ENCODE measurements at regions not wholly inside any gene's neighbourhood (a gene's known extent, or its start where the extent isn't known, plus 50 kb on each side); places are given as distances from the start of the nearest gene placed in this dataset.
"Not testable (repeated sequence)": the region's sequence is repeated elsewhere in the genome, so short reads cannot be mapped to it uniquely, and the experiment has no call there.

DNA sequence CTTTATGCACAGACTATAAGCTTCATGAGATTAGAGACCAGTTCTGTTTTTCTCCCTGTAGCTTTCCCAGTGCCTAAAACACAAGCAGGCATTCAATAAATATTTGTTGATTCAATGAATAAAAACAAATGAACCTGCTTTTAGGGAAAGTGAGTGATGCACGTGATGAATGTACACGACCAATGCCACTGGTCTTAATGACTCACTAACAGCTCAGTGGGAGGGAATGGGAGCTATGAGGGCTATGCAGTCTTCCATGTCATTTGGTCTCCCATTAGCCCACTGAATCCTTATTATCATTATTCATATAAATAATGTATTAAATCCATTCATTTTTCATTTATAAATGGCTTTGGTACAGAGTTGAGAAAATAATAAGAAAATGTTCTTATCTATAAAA lies 247.4 kb downstream of the FBXO8 start:
- H3K4me3 ChIP-seq (ENCODE audit: low read length) = no peak overlapping the region
- no peak overlapping the region for H3K9ac ChIP-seq (ENCODE audit: low read length)
- no peaks in the 10 kb centered on the region for H3K4me1 ChIP-seq (ENCODE audit: control insufficient read depth, insufficient read depth, low read length)
- no peaks in the 10 kb centered on the region for H3K27me3 ChIP-seq (ENCODE audit: control insufficient read depth, insufficient read depth, low read length)
- no peaks in the 10 kb centered on the region for H3K9me3 ChIP-seq (ENCODE audit: control insufficient read depth, low read length)
- no peaks in the 10 kb centered on the region for H3K36me3 ChIP-seq (ENCODE audit: control insufficient read depth, insufficient read depth, low read length)

DNA sequence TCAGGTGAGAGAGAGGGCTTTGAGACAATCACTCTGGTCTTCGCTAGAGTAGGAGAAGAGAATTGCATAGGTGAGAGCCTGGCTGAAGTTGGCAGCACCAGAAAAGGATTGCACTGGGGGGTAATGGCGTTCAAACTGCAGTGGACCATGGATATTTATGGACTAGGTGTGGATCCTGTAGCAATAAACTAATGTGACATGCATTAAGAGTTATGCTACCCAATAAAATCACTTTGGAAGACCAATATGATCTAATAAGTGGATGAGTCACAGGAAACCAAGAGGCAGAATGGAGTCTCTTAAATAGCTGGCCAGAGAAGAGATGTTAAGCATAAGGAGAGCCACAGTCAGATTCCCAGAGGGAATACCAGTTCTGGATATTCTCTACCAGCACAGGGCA lies 259.8 kb downstream of the FBXO8 start:
- H3K27me3 ChIP-seq (ENCODE audit: control insufficient read depth, insufficient read depth, low read length) = no peaks in the 10 kb centered on the region
- no peaks in the 10 kb centered on the region for H3K4me1 ChIP-seq (ENCODE audit: control insufficient read depth, insufficient read depth, low read length)
- H3K9ac ChIP-seq (ENCODE audit: low read length) = no peak overlapping the region
- H3K9me3 ChIP-seq (ENCODE audit: control insufficient read depth, low read length) = no peaks in the 10 kb centered on the region
- H3K36me3 ChIP-seq (ENCODE audit: control insufficient read depth, insufficient read depth, low read length) = no peaks in the 10 kb centered on the region
- H3K4me3 ChIP-seq (ENCODE audit: low read length) = no peak overlapping the region

DNA sequence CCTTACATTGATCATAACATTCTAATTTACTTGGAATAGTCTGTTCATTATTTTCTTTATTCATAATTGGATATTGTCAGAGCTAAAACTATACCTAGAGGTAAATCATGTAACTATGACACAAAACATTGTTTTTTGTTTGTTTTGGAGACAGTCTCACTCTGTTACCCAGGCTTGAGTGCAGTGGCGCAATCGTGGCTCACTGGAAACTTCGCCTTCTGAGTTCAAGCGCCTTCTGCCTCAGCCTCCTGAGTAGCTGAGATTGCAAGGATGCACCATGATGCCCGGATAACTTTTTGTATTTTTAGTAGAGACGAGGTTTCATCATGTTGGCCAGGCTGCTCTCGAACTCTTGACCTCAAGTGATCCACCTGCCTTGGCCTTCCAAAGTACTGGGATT lies 265.2 kb downstream of the FBXO8 start:
- Histone ChIP-seq H3K27me3 (ENCODE audit: control insufficient read depth, insufficient read depth, low read length) (no peaks in the 10 kb centered on the region), H3K4me3 (ENCODE audit: low read length) (no peak overlapping the region), H3K9me3 (ENCODE audit: control insufficient read depth, low read length) (no peaks in the 10 kb centered on the region), H3K36me3 (ENCODE audit: control insufficient read depth, insufficient read depth, low read length) (no peaks in the 10 kb centered on the region), H3K9ac (ENCODE audit: low read length) (no peak overlapping the region), H3K4me1 (ENCODE audit: control insufficient read depth, insufficient read depth, low read length) (no peaks in the 10 kb centered on the region)

DNA sequence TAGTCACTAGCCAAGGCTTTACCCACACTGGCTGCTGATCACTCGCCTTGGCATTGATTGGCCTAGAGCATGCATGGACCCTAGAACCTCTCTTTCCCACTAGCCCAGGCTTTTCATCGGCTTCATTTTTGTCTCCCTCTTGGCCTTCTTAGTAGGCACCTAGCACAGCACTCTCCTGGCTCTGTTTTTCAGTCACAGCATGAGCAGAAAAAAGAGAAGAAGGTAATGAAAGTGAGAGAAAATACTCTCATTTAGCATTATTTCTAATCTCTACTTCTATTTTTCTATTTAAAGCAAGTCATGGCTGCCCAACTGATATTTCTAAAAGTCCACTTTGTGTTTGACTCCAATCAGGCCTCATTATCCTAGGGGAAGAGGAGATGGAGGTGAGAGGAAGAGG lies 267.2 kb downstream of the FBXO8 start:
- H3K9ac ChIP-seq (ENCODE audit: low read length) = no peak overlapping the region
- H3K4me1 ChIP-seq (ENCODE audit: control insufficient read depth, insufficient read depth, low read length) = no peaks in the 10 kb centered on the region
- no peaks in the 10 kb centered on the region for H3K9me3 ChIP-seq (ENCODE audit: control insufficient read depth, low read length)
- H3K27me3 ChIP-seq (ENCODE audit: control insufficient read depth, insufficient read depth, low read length) = no peaks in the 10 kb centered on the region
- no peak overlapping the region for H3K4me3 ChIP-seq (ENCODE audit: low read length)
- no peaks in the 10 kb centered on the region for H3K36me3 ChIP-seq (ENCODE audit: control insufficient read depth, insufficient read depth, low read length)

DNA sequence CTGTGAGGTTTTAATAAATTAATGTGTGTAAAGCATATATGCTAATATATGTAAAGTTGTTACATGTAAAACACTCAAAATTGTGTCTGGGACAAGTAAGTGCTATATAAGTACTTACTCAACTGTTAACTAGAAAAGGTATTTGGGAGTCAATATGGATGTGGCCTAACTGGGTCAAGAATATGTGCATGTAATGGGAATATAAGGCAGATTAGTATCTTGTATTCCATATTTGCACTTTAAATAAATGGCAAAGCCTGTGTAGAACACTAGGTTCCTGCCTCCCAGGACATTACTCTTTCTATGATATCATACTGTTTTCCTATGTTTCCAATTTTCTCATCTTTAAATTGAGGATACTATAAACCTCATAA lies 270.6 kb downstream of the FBXO8 start:
- Histone ChIP-seq H3K27me3 (ENCODE audit: control insufficient read depth, insufficient read depth, low read length) (no peaks in the 10 kb centered on the region), H3K9me3 (ENCODE audit: control insufficient read depth, low read length) (no peaks in the 10 kb centered on the region), H3K9ac (ENCODE audit: low read length) (no peak overlapping the region), H3K36me3 (ENCODE audit: control insufficient read depth, insufficient read depth, low read length) (no peaks in the 10 kb centered on the region), H3K4me3 (ENCODE audit: low read length) (no peak overlapping the region), H3K4me1 (ENCODE audit: control insufficient read depth, insufficient read depth, low read length) (no peaks in the 10 kb centered on the region)

DNA sequence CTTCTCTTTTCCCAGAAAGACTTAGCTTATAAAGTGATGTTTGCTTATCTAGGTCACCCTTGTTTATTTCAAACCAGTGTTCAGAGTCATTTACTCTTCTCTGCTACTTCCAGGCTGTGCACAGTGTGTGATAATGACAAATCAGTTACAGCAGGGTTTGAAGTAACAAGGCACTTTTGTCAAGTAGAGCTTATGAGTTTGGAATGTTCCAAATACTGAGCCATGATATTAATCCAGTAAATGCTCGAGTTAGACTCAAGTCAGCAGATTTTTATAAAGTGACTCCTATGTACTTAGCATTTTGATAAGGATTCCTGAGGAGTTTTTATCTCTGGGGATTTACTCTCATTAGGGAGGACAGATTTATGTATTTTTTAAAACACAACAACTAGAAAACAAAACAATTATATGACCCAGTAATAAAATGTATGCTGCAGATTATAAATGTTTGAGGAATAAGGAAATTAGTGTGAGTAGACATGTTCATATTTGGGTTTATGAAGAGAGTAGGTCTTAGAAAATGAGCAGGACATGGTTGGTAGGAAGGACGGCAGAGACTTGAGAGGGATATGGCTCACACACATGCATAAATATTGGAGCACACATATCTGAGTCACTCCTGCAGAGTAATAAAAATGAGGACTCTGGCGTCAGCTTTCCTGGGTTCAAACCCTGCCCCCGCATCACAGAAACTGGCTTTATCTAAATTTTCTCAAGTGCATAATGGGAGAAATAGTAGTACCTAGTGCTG lies 271.2 kb downstream of the FBXO8 start:
- Histone ChIP-seq H3K9ac (ENCODE audit: low read length) (no peak overlapping the region), H3K36me3 (ENCODE audit: control insufficient read depth, insufficient read depth, low read length) (no peaks in the 10 kb centered on the region), H3K9me3 (ENCODE audit: control insufficient read depth, low read length) (no peaks in the 10 kb centered on the region), H3K4me3 (ENCODE audit: low read length) (no peak overlapping the region), H3K27me3 (ENCODE audit: control insufficient read depth, insufficient read depth, low read length) (no peaks in the 10 kb centered on the region), H3K4me1 (ENCODE audit: control insufficient read depth, insufficient read depth, low read length) (no peaks in the 10 kb centered on the region)

DNA sequence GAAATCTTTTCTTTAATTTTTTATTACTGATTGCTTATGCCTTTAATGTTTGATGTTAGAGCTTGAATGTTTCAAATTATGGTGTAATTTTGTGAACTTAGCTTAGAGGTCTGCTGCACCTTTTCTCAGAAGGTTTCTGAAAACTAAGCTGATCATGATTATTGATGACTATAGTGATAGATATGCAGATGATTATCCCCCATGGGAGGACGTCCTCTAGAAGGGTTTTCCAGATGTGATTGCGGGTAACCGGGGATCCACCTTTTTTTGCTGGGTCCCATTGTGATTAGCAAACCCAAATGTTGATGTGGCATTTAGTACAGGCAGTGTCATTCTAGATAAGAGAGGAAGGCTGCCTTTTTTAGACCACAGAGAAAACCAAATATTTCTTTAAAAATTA lies 272.9 kb downstream of the FBXO8 start:
- H3K4me1 ChIP-seq (ENCODE audit: control insufficient read depth, insufficient read depth, low read length) = no peaks in the 10 kb centered on the region

DNA sequence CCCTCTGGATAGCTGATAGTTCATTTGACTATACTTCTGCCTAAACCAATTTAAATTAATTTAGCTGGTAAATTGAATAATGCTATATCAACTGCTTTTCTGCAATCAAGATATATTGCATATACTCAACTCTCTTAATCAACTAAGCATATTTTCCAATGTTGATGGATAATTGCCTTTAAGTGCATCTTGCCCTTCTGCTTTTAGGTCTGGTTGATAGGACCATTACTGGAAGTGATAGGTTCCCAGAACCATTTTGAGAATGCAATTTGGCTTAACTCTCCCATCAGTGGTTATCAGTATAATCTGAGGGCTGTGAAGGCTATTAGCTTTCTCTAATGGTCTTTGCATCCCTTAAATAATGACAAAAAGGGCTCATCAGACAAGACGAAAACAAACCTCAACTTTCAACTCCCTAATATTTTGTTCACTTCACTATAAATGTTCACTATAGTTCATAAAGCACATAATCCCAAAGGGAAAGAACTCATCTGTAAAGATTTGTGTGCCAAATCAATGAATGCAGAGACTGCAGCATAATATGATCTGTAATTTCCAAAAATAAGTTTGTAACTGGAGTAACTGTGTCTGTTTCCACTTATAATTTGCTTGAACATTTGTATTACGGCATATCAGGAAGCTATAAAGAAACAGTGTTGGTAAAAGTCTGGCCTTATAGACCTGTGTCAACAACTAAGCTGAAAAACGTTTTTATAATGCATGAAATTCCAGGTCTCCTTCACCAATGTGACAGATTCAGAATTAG lies 273.6 kb downstream of the FBXO8 start:
- Histone ChIP-seq H3K9ac (ENCODE audit: low read length) (no peak overlapping the region), H3K4me3 (ENCODE audit: low read length) (no peak overlapping the region), H3K4me1 (ENCODE audit: control insufficient read depth, insufficient read depth, low read length) (no peaks in the 10 kb centered on the region), H3K9me3 (ENCODE audit: control insufficient read depth, low read length) (no peaks in the 10 kb centered on the region), H3K36me3 (ENCODE audit: control insufficient read depth, insufficient read depth, low read length) (no peaks in the 10 kb centered on the region), H3K27me3 (ENCODE audit: control insufficient read depth, insufficient read depth, low read length) (no peaks in the 10 kb centered on the region)

More for the DNA sequence above, 272.9 kb downstream of the FBXO8 start:
- Histone ChIP-seq H3K36me3 (ENCODE audit: control insufficient read depth, insufficient read depth, low read length) (no peaks in the 10 kb centered on the region), H3K4me3 (ENCODE audit: low read length) (no peak overlapping the region), H3K9me3 (ENCODE audit: control insufficient read depth, low read length) (no peaks in the 10 kb centered on the region), H3K27me3 (ENCODE audit: control insufficient read depth, insufficient read depth, low read length) (no peaks in the 10 kb centered on the region), H3K9ac (ENCODE audit: low read length) (no peak overlapping the region)

DNA sequence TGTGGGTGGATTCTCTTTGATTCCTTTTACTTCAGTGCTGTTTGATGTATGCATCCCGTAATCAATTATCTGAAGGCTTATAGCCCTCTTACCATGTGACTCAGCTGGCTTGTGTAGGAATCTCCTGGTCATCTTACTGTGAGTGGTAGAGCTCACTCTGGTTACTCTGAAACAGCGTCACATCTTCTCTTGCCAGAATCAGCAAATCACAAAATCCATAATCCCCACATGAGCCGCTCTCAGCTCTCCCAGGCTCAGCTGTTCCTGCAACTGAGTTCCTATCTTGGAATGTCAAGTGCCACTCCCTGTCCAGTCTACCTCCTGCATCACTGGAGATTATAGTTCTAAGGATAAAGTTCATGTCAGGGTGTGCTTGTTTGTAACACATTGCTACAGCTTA lies 278.0 kb downstream of the FBXO8 start:
- Histone ChIP-seq H3K27me3 (ENCODE audit: control insufficient read depth, insufficient read depth, low read length) (no peaks in the 10 kb centered on the region), H3K4me1 (ENCODE audit: control insufficient read depth, insufficient read depth, low read length) (no peaks in the 10 kb centered on the region), H3K9me3 (ENCODE audit: control insufficient read depth, low read length) (no peaks in the 10 kb centered on the region), H3K9ac (ENCODE audit: low read length) (no peak overlapping the region), H3K4me3 (ENCODE audit: low read length) (no peak overlapping the region), H3K36me3 (ENCODE audit: control insufficient read depth, insufficient read depth, low read length) (no peaks in the 10 kb centered on the region)

DNA sequence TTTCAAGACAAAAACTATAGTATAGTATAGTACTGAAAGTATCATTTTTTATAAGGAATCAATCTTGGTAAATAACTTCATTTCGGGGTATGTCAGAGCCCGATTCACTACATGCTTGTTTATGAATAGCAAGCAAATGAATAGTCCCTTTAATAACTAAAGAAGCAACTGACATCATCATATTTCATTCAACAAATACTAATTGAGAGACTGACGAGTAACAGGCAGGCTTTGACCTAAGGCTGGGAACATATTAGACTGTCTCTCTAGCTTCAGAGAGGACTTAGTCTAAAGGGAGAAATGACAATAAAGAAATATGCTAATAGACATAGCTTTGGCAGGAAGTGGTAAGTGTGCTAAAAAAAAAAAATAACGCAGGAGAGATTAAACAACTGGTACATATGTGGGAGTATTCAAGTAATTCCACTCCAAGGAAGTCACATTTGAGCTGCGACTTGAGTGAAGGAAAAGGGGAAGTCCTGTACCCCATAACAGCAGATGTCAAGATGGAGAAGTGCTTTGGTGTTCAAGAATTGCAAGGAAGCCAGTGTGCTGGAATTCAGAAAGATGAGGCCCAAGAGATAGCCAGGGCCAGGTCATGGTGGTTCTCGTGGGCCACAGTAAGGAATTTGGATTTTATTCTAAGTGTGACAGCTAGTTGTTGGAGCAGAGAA lies 284.9 kb downstream of the FBXO8 start:
- Histone ChIP-seq H3K27me3 (ENCODE audit: control insufficient read depth, insufficient read depth, low read length) (no peaks in the 10 kb centered on the region), H3K9me3 (ENCODE audit: control insufficient read depth, low read length) (no peaks in the 10 kb centered on the region), H3K4me3 (ENCODE audit: low read length) (no peak overlapping the region), H3K9ac (ENCODE audit: low read length) (no peak overlapping the region), H3K36me3 (ENCODE audit: control insufficient read depth, insufficient read depth, low read length) (no peaks in the 10 kb centered on the region), H3K4me1 (ENCODE audit: control insufficient read depth, insufficient read depth, low read length) (no peaks in the 10 kb centered on the region)

DNA sequence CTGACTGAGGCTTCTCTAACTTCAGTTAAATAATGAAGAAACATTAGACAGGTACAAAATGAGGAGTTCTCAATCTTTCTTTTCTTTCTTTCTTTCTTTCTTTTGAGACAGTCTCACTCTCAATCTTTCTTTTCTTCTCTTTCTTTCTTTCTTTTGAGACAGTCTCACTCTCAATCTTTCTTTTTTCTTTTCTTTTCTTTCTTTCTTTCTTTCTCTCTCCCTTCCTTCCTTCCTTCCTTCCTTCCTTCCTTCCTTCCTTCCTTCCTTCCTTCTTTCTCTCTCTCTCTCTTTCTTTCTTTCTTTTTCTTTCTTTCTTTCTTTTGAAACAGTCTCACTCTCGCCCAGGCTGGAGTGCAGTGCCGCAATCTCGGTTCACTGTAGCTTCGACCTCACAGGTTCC lies 287.7 kb downstream of the FBXO8 start:
- H3K27me3 ChIP-seq (ENCODE audit: control insufficient read depth, insufficient read depth, low read length); H3K4me3 ChIP-seq (ENCODE audit: low read length): not testable (repeated sequence)

DNA sequence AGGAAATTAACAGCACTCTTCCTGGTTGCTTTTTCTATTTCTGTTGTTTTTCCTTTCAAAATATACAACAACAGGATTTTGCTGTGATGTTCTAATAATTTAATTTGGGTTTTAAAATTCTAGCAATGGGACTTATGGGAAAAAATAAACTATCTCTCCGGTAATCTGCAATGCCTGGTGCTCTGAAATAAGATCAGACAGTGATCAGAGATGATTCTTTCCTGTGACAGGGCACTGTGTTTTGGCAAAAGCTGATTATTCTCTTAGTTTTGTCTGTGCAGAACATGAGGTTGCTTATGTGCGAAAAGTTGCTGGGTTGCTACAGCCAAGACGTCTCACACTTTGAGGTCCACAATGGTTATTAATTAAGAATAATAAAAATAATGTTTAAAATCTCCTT lies 291.7 kb downstream of the FBXO8 start:
- H3K4me3 ChIP-seq (ENCODE audit: low read length) = no peak overlapping the region

More for the DNA sequence above, 287.7 kb downstream of the FBXO8 start:
- H3K36me3 ChIP-seq (ENCODE audit: control insufficient read depth, insufficient read depth, low read length); H3K9me3 ChIP-seq (ENCODE audit: control insufficient read depth, low read length); H3K9ac ChIP-seq (ENCODE audit: low read length); H3K4me1 ChIP-seq (ENCODE audit: control insufficient read depth, insufficient read depth, low read length): not testable (repeated sequence)

More for the DNA sequence above, 291.7 kb downstream of the FBXO8 start:
- Histone ChIP-seq H3K27me3 (ENCODE audit: control insufficient read depth, insufficient read depth, low read length) (peaks cover 6% of the 10 kb centered on the region), H3K9me3 (ENCODE audit: control insufficient read depth, low read length) (no peaks in the 10 kb centered on the region), H3K36me3 (ENCODE audit: control insufficient read depth, insufficient read depth, low read length) (no peaks in the 10 kb centered on the region), H3K9ac (ENCODE audit: low read length) (no peak overlapping the region), H3K4me1 (ENCODE audit: control insufficient read depth, insufficient read depth, low read length) (no peaks in the 10 kb centered on the region)
